ENCODE measurements at regions not wholly inside any gene's neighbourhood (a gene's known extent, or its start where the extent isn't known, plus 50 kb on each side); places are given as distances from the start of the nearest gene placed in this dataset.

GRCh38 chr2:16032282-16033031 is 92.1 kb downstream of the MYCN start:
- DNase-seq (ENCODE audit: extremely low spot score, unreplicated experiment), result no peak
- Mint-ChIP-seq H3K4me3 (ENCODE audit: unreplicated experiment) (no peak overlapping the region), H3K9me3 (ENCODE audit: unreplicated experiment) (peaks cover 11% of the 10 kb centered on the region), H3K27me3 (ENCODE audit: unreplicated experiment) (no peaks in the 10 kb centered on the region), H3K36me3 (ENCODE audit: unreplicated experiment) (no peaks in the 10 kb centered on the region), H3K4me1 (ENCODE audit: unreplicated experiment) (no peaks in the 10 kb centered on the region), H3K27ac (ENCODE audit: unreplicated experiment) (no peak overlapping the region)
- no peak for TF ChIP-seq CTCF (IDR thresholded peaks at IDR 0.05)

- Mint-ChIP-seq H3K27ac (ENCODE audit: unreplicated experiment) (no peak overlapping the region), H3K27me3 (ENCODE audit: unreplicated experiment) (no peaks in the 10 kb centered on the region), H3K4me1 (ENCODE audit: unreplicated experiment) (no peaks in the 10 kb centered on the region), H3K9me3 (ENCODE audit: unreplicated experiment) (peaks cover 11% of the 10 kb centered on the region), H3K36me3 (ENCODE audit: unreplicated experiment) (no peaks in the 10 kb centered on the region), H3K4me3 (ENCODE audit: unreplicated experiment) (no peak overlapping the region)
- no peak for TF ChIP-seq CTCF (IDR thresholded peaks at IDR 0.05)
- DNase-seq (ENCODE audit: extremely low spot score, unreplicated experiment), result no peak
Measured at GRCh38 chr2:16031848-16032159, 91.5 kb downstream of the MYCN start.

DNA sequence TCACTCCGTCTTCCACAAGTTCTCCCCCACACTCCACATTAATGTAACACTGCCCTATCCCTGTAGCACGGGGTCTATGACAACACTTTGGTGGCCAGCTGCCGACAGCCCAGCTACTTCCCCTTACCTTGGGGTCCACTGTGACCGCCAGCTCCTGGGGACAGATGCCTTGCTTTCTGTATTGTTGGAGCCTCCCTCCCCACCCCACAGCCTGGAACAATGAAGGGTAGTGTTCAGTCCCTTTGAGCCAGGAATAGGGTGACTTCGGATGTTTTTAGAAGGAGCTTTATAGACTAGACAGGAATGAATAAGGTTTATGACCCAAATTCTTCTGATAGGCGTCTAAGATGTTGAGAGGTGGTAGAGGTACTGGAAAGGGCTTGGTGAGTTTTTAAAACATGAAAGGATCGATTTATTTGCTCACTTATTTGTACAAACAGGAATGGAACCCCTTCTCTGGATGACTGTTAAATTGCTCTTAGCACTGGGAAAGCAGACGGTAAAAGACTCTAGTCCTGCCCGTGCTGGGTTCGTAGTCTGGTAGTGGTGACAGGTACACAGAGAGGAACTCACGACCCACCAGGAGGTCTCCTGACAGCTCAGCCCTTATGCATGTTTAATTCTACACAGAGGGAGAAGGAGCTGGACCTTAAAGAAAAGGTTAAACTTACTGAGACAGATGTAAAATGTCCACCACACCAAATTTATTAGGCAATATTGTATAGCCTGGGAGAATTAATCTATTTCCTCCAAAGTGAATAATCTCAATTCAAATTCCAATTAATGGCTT is 90.9 kb downstream of the MYCN start:
- peaks cover 11% of the 10 kb centered on the region for H3K9me3 Mint-ChIP-seq (ENCODE audit: unreplicated experiment)
- no peak for DNase-seq (ENCODE audit: extremely low spot score, unreplicated experiment)
- H3K4me3 Mint-ChIP-seq (ENCODE audit: unreplicated experiment), result no peak overlapping the region
- H3K27ac Mint-ChIP-seq (ENCODE audit: unreplicated experiment), result no peak overlapping the region
- H3K27me3 Mint-ChIP-seq (ENCODE audit: unreplicated experiment), result no peaks in the 10 kb centered on the region
- H3K36me3 Mint-ChIP-seq (ENCODE audit: unreplicated experiment), result no peaks in the 10 kb centered on the region
- TF ChIP-seq CTCF (IDR thresholded peaks at IDR 0.05), result no peak
- H3K4me1 Mint-ChIP-seq (ENCODE audit: unreplicated experiment), result no peaks in the 10 kb centered on the region

- Mint-ChIP-seq H3K9me3 (ENCODE audit: unreplicated experiment) (peaks cover 11% of the 10 kb centered on the region), H3K4me3 (ENCODE audit: unreplicated experiment) (no peak overlapping the region), H3K27ac (ENCODE audit: unreplicated experiment) (no peak overlapping the region), H3K4me1 (ENCODE audit: unreplicated experiment) (no peaks in the 10 kb centered on the region), H3K27me3 (ENCODE audit: unreplicated experiment) (no peaks in the 10 kb centered on the region), H3K36me3 (ENCODE audit: unreplicated experiment) (no peaks in the 10 kb centered on the region)
- DNase-seq (ENCODE audit: extremely low spot score, unreplicated experiment), result no peak
- no peak for TF ChIP-seq CTCF (IDR thresholded peaks at IDR 0.05)
Measured at GRCh38 chr2:16030206-16031057, 90.1 kb downstream of the MYCN start.

DNA sequence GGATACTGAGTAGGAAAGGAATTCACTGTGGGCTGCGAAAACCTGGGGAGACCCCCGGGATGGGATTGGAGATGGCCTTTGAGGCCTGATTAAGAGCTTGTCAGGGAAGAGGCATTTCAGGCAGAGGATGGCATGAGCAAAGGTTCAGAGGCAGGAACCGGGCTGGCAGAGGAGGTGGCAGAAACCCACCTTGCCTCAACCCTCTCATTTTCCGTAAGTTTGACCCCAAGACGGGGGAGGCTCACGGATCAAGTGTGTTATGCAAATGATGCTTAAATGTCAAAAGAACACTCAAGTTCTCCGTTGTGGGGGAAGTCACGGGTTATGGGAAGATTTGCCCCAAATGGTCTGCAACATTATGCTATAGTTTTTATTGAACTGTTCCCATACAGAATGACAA is 88.3 kb downstream of the MYCN start:
- Mint-ChIP-seq H3K27ac (ENCODE audit: unreplicated experiment) (no peak overlapping the region), H3K4me1 (ENCODE audit: unreplicated experiment) (no peaks in the 10 kb centered on the region), H3K4me3 (ENCODE audit: unreplicated experiment) (no peak overlapping the region), H3K9me3 (ENCODE audit: unreplicated experiment) (peaks cover 6% of the 10 kb centered on the region), H3K36me3 (ENCODE audit: unreplicated experiment) (no peaks in the 10 kb centered on the region), H3K27me3 (ENCODE audit: unreplicated experiment) (no peaks in the 10 kb centered on the region)
- TF ChIP-seq CTCF (IDR thresholded peaks at IDR 0.05), result no peak
- no peak for DNase-seq (ENCODE audit: extremely low spot score, unreplicated experiment)

Data from osteocyte (in vitro differentiated cells).